Progenitor cell of endocrine pancreas (in vitro differentiated cells): ENCODE measurements at regions not wholly inside any gene's neighbourhood (a gene's known extent, or its start where the extent isn't known, plus 50 kb on each side); places are given as distances from the start of the nearest gene placed in this dataset.

ENCODE experiments used
- DNase-seq: peaks from one replicate; pipeline ENCODE4 v3.0.0; 2021; ENCODE audit warnings: low spot score; ENCODE audit not compliant: unreplicated experiment
- H3K27ac Mint-ChIP-seq: 2 replicates; pipeline ENCODE4 v1.8.0; 2021; ENCODE audit warnings: mild to moderate bottlenecking, moderate library complexity, mixed read lengths
- H3K27me3 Mint-ChIP-seq: 2 replicates; pipeline ENCODE4 v1.8.0; 2021; ENCODE audit warnings: mixed read lengths
- H3K36me3 Mint-ChIP-seq: 2 replicates; pipeline ENCODE4 v1.8.0; 2022; ENCODE audit warnings: mixed read lengths; ENCODE audit not compliant: insufficient read depth
- H3K4me1 Mint-ChIP-seq: 2 replicates; pipeline ENCODE4 v1.8.0; 2021; ENCODE audit warnings: low read depth, mixed read lengths
- H3K4me3 Mint-ChIP-seq: 2 replicates; pipeline ENCODE4 v1.8.0; 2021; ENCODE audit warnings: low read depth, mild to moderate bottlenecking, moderate library complexity, mixed read lengths
- H3K9me3 Mint-ChIP-seq: 2 replicates; pipeline ENCODE4 v1.8.0; 2021; ENCODE audit warnings: low read depth, mixed read lengths
- TF ChIP-seq, protein P1 (sequence below): fragments of 200-600 bp; sonication (generic); IDR thresholded peaks from one replicate; pipeline ENCODE4 v1.5.0; 2021; ENCODE audit warnings: antibody characterized with exemption, mild to moderate bottlenecking; ENCODE audit not compliant: unreplicated experiment

DNA sequence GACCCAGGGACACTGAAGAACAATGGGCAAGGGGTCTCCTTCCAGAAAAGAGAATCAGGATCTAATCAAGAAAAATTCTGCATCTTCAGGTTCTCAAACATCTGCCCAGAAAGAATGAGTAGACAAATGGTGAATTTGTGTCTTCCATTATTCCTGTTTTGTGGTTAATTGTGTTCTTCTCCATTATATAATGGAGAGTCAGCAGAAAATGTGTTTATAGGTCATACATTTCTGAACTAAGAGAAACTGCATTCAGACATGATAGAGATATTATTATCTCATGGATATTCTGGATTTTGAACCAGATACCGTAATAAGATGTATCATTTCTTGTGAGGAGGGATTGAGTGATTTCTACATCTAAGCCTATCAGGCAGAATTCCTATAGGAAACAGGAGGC, 581.7 kb upstream of the JAG1 start:
- Mint-ChIP-seq H3K4me1 (peaks cover 9% of the 10 kb centered on the region), H3K27ac (no peak overlapping the region), H3K9me3 (peaks cover 33% of the 10 kb centered on the region), H3K4me3 (no peak overlapping the region), H3K27me3 (no peaks in the 10 kb centered on the region), H3K36me3 (peaks cover 15% of the 10 kb centered on the region)
- TF ChIP-seq, protein P1, sequence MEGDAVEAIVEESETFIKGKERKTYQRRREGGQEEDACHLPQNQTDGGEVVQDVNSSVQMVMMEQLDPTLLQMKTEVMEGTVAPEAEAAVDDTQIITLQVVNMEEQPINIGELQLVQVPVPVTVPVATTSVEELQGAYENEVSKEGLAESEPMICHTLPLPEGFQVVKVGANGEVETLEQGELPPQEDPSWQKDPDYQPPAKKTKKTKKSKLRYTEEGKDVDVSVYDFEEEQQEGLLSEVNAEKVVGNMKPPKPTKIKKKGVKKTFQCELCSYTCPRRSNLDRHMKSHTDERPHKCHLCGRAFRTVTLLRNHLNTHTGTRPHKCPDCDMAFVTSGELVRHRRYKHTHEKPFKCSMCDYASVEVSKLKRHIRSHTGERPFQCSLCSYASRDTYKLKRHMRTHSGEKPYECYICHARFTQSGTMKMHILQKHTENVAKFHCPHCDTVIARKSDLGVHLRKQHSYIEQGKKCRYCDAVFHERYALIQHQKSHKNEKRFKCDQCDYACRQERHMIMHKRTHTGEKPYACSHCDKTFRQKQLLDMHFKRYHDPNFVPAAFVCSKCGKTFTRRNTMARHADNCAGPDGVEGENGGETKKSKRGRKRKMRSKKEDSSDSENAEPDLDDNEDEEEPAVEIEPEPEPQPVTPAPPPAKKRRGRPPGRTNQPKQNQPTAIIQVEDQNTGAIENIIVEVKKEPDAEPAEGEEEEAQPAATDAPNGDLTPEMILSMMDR: no peak
- DNase-seq: no peak

DNA sequence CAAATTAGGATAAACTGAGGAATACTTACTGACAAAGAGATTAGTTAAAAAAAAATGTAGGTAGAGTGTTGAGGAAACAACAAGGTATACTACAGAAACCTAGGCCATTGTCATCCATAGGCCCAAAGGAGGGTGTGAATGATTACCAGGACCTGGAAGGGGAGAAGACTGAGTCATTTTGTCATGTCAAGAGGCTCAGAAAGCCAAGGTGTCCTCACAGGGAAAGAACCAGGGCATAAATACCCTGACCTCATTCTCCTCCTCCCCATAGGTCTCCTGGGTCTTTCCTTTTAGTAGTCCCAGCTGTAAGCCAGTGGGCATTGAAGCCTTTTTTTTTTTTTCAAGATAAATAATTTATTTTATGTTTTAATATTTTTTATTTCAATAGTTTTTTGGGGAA, 582.1 kb upstream of the JAG1 start:
- H3K4me1 Mint-ChIP-seq: peaks cover 11% of the 10 kb centered on the region
- TF ChIP-seq, protein P1: no peak
- H3K4me3 Mint-ChIP-seq: no peak overlapping the region
- DNase-seq: no peak
- no peak overlapping the region for H3K27ac Mint-ChIP-seq
- H3K36me3 Mint-ChIP-seq: peaks cover 15% of the 10 kb centered on the region
- H3K27me3 Mint-ChIP-seq: no peaks in the 10 kb centered on the region
- H3K9me3 Mint-ChIP-seq: peaks cover 33% of the 10 kb centered on the region

DNA sequence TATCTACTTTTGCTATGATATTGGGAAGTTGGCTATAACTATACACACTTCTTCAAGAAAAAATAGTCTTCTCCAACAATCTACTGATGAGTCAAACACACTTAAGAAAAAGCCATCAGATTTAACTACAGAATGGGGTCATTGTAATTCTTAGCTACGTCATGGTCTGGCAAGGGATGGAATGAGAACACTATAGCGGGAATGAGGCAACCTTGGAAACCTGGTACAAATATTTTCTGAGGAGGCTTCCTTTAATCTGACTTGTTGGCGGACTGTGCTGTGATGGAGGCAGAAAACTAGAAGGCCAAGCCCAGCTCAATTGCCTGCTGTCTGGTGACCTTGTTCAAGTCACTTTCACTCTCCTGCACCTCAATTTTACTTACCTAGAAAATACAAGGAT, 586.8 kb upstream of the JAG1 start:
- no peak for DNase-seq
- Mint-ChIP-seq H3K9me3 (peaks cover 19% of the 10 kb centered on the region), H3K27me3 (no peaks in the 10 kb centered on the region), H3K27ac (no peak overlapping the region), H3K4me1 (peaks cover 23% of the 10 kb centered on the region), H3K36me3 (peaks cover 4% of the 10 kb centered on the region), H3K4me3 (no peak overlapping the region)
- TF ChIP-seq, protein P1: no peak

DNA sequence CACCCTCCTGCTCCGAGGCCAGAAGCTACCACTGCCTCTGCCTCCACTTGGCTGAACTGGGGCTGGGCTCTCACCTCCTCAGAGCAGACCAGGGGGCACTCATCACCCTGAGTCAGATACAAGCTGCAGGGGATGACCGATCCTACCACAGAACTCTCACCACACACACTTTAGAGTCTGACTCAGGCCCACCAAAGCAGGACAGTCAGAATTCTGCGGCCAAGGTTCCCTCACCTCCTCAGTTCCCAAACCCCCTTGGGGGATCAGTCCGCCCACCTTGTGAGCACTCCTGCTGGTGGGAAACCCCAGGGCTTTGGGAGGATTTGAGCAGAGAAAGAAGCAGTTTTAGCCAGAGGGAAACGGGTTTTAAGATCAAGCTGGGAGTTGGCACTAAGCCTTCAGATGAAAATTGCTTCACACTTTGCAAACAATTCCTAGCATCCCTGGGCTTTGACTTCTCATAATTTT, 587.8 kb upstream of the JAG1 start:
- TF ChIP-seq, protein P1: no peak
- Mint-ChIP-seq H3K4me3 (no peak overlapping the region), H3K27me3 (no peaks in the 10 kb centered on the region), H3K4me1 (peaks cover 28% of the 10 kb centered on the region), H3K27ac (peak overlapping the region; percentile 26), H3K9me3 (peaks cover 18% of the 10 kb centered on the region), H3K36me3 (peaks cover 3% of the 10 kb centered on the region)
- DNase-seq: no peak

DNA sequence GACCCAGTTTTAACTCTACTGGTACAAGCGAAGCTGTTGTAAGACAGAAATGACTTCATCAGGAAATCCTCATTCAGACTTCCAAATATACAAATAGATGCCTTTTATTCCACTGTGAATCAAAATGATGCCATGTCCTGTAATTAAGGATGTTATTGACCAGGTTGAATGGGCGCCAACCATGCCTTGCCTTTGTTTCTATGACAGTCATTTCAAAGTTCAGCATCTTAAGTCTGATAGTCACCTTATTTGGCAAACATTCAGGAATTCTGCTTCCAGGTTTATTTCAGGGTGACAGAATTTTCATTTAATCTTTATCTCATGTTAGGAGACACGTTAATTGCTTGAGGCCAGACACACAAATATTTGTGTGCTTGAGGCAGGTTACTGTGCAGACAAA, 592.8 kb upstream of the JAG1 start:
- peaks cover 52% of the 10 kb centered on the region for H3K4me1 Mint-ChIP-seq
- H3K4me3 Mint-ChIP-seq: no peak overlapping the region
- H3K27ac Mint-ChIP-seq: peak overlapping the region; percentile 90
- H3K36me3 Mint-ChIP-seq: no peaks in the 10 kb centered on the region
- TF ChIP-seq, protein P1: no peak
- no peaks in the 10 kb centered on the region for H3K27me3 Mint-ChIP-seq
- no peaks in the 10 kb centered on the region for H3K9me3 Mint-ChIP-seq
- no peak for DNase-seq
